PFSK-1 (cell line): ENCODE measurements at regions not wholly inside any gene's neighbourhood (a gene's known extent, or its start where the extent isn't known, plus 50 kb on each side); places are given as distances from the start of the nearest gene placed in this dataset.

Experiments used
- FOXP2 ChIP-seq: optimal IDR thresholded peaks from 2 replicates; pipeline ENCODE3; 2011; ENCODE audit warnings: borderline replicate concordance, control low read depth, inconsistent platforms; ENCODE audit not compliant: insufficient read depth; ENCODE audit errors: extremely low read length, extremely low read depth
- POLR2AphosphoS5 ChIP-seq: IDR thresholded peaks from 2 replicates; pipeline ENCODE4 v1.6.1; 2012; ENCODE audit warnings: low read depth, mild to moderate bottlenecking, control low read depth, low read length, moderate library complexity
- SIN3A ChIP-seq: IDR thresholded peaks from 2 replicates; pipeline ENCODE4 v1.6.1; 2012; ENCODE audit warnings: mild to moderate bottlenecking, low read length, moderate library complexity, borderline replicate concordance; ENCODE audit not compliant: insufficient read depth
- TAF1 ChIP-seq: IDR thresholded peaks from 2 replicates; pipeline ENCODE4 v1.6.1; 2012; ENCODE audit warnings: low read length, control low read depth, borderline replicate concordance; ENCODE audit not compliant: insufficient read depth
- TF ChIP-seq, protein P1 (sequence below), 2 experiments: IDR thresholded peaks; 2 replicates each; pipeline versions ENCODE4 v1.6.1 to v1.8.0; 2011 to 2012; ENCODE audit warnings: low read depth in 2 of 2, low read length in 2 of 2, control low read depth in 1 of 2, inconsistent platforms in 1 of 2, mild to moderate bottlenecking in 1 of 2, moderate library complexity in 1 of 2; ENCODE audit not compliant: insufficient read depth in 1 of 2

DNA sequence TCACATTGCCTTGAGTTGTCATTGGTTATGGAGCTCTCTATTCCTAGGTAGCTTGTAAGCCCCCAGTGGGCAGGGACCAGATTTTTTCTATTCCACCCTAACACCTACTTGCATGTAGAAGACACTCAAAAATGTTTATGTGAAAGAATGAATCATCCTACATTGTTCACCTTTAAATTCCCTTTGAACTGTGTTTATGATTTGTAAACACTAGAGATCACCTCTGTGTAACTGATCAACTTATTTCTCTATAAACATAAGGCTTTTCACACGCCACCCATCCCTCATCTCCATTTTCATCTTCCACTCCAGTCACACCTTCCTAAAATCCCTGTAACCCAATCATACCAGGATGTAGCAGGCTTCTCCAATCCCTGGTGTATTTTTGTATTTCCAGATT is 142.6 kb upstream of the LEF1 start:
- TF ChIP-seq FOXP2 (no peak), SIN3A (no peak)

- TF ChIP-seq FOXP2 = no peak
- TF ChIP-seq, protein P1, sequence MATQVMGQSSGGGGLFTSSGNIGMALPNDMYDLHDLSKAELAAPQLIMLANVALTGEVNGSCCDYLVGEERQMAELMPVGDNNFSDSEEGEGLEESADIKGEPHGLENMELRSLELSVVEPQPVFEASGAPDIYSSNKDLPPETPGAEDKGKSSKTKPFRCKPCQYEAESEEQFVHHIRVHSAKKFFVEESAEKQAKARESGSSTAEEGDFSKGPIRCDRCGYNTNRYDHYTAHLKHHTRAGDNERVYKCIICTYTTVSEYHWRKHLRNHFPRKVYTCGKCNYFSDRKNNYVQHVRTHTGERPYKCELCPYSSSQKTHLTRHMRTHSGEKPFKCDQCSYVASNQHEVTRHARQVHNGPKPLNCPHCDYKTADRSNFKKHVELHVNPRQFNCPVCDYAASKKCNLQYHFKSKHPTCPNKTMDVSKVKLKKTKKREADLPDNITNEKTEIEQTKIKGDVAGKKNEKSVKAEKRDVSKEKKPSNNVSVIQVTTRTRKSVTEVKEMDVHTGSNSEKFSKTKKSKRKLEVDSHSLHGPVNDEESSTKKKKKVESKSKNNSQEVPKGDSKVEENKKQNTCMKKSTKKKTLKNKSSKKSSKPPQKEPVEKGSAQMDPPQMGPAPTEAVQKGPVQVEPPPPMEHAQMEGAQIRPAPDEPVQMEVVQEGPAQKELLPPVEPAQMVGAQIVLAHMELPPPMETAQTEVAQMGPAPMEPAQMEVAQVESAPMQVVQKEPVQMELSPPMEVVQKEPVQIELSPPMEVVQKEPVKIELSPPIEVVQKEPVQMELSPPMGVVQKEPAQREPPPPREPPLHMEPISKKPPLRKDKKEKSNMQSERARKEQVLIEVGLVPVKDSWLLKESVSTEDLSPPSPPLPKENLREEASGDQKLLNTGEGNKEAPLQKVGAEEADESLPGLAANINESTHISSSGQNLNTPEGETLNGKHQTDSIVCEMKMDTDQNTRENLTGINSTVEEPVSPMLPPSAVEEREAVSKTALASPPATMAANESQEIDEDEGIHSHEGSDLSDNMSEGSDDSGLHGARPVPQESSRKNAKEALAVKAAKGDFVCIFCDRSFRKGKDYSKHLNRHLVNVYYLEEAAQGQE (IDR thresholded peaks at IDR 0.05; ENCODE audit: insufficient read depth in 1 of 2, low read depth in 2 of 2, low read length in 2 of 2) = no peak
- TF ChIP-seq SIN3A = no peak
These were observed 134.9 kb upstream of the LEF1 start for GRCh38 chr4:108303488-108304177.

GRCh38 chr4:108301545-108302251 is 133.0 kb upstream of the LEF1 start:
- TF ChIP-seq POLR2AphosphoS5 = no peak
- no peak for TF ChIP-seq TAF1
- TF ChIP-seq SIN3A = no peak
- TF ChIP-seq, protein P1 (IDR thresholded peaks at IDR 0.05; ENCODE audit: insufficient read depth in 1 of 2, low read depth in 2 of 2, low read length in 2 of 2) = no peak
- no peak for TF ChIP-seq FOXP2

DNA sequence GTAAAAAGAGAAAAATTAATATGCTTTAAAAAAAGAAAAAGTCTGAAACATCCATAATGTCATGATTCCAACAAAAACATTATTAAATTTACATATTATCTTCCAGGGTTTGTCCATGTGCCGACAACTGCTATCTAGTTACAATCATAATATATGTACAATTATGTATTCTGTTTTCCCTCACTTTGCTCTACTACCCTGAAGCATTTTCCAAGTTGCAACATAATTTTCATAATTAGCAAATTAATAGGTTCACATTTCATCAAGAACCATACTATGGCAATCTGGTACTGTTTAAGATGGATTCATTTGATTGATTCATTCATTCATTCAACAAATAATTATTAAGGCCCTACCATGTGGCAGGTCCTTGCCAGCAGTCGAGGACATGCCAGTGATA is 128.9 kb upstream of the LEF1 start:
- TF ChIP-seq SIN3A (no peak), POLR2AphosphoS5 (no peak), TAF1 (no peak), FOXP2 (no peak)
- TF ChIP-seq, protein P1 (IDR thresholded peaks at IDR 0.05; ENCODE audit: insufficient read depth in 1 of 2, low read depth in 2 of 2, low read length in 2 of 2) = no peak

DNA sequence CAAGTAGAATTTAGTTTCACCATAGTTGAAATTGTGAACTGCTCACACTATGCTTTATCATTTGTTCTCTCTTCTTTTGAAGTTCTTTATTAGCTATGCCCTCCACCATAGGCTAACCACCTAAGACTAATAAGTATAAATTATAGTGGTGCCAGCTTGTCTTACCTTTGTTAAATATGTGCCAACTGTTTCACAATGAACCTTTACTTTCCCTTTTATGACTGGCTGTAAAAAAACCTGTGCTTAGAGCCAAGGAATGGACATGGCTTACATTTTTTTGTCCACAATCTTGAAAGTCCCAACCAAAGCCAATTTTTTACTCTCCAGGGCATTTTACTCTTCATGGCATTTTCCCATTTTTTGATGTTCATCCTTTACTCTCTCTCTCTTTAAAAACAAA is 123.5 kb upstream of the LEF1 start:
- TF ChIP-seq SIN3A (no peak), TAF1 (no peak), FOXP2 (no peak), POLR2AphosphoS5 (no peak)
- TF ChIP-seq, protein P1 (IDR thresholded peaks at IDR 0.05; ENCODE audit: insufficient read depth in 1 of 2, low read depth in 2 of 2, low read length in 2 of 2) = no peak
